Left lung (tissue), 4 donors: ENCODE measurements at regions not wholly inside any gene's neighbourhood (a gene's known extent, or its start where the extent isn't known, plus 50 kb on each side); places are given as distances from the start of the nearest gene placed in this dataset.

Source experiments
- ATAC-seq: fragments of 200-7000 bp; cut with Tn5 transposase; one replicate; pipeline ENCODE4 v1.9.1; 2020; ENCODE audit warnings: moderate library complexity
- DNase-seq, 4 donors: peaks; one replicate each; pipeline ENCODE4 v3.0.0-alpha.2; 2013 to 2020
- H3K27ac ChIP-seq, 2 donors: fragments of 200-600 bp; sonication (generic) in 1 of 2; one replicate each; pipeline versions ENCODE4 v1.5.0 to v1.8.0; 2020 to 2021
- H3K27me3 ChIP-seq, 2 donors: fragments of 200-600 bp; sonication (generic) in 1 of 2; one replicate each; pipeline versions ENCODE4 v1.5.0 to v1.8.0; 2020 to 2021
- H3K36me3 ChIP-seq, 2 donors: fragments of 200-600 bp; sonication (generic) in 1 of 2; one replicate each; pipeline versions ENCODE4 v1.5.0 to v1.8.0; 2020 to 2021
- H3K4me1 ChIP-seq, 2 donors: fragments of 200-600 bp; one replicate each; pipeline ENCODE4 v1.8.0; 2021
- H3K4me3 ChIP-seq, 2 donors: fragments of 200-600 bp; sonication (generic) in 1 of 2; one replicate each; pipeline versions ENCODE4 v1.5.0 to v1.8.0; 2020 to 2021; ENCODE audit warnings: mild to moderate bottlenecking in 1 of 2
- H3K9me3 ChIP-seq, 2 donors: fragments of 200-600 bp; sonication (generic) in 1 of 2; one replicate each; pipeline versions ENCODE4 v1.5.0 to v1.8.0; 2020 to 2021
- intact Hi-C, 2 donors: fragments of 100-400 bp; cut with DNase I; formaldehyde crosslinking; loops; one replicate each; pipeline versions ENCODE4 v1.11.2 to v1.14.2; 2022
- TF ChIP-seq, protein P1 (sequence below), 2 donors: fragments of 200-600 bp; sonication (generic) in 1 of 2; IDR thresholded peaks; one replicate each; pipeline versions ENCODE4 v1.5.0 to v1.8.0; 2021; ENCODE audit warnings: antibody characterized with exemption in 2 of 2
- donor health status: DM: no; HTN: yes; CAD: no.
- donor health status: DM: no; HTN: no; CAD: no.

DNA sequence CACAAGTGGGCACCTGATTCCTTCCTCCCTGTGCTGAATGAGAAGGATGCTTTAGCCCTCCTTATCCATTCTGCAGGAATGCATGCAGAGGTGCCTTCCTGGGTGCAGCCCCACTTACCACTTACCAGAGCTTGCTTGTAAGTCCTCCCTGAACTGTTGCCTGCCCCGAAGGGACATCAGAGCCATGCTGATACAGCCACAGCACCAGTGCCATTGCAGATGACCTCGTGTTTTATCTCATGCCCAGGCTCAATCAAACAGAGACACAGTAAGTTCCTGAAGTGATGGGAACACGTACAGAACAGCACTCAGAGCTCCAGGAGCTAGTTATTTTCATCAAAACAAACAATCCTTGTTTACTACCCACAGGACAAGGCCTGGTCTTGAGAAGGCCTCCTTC is 81.9 kb downstream of the ATP1A1 start:
- no peak for DNase-seq
- ATAC-seq, result no peak
- intact Hi-C loops, result no loop called here

DNA sequence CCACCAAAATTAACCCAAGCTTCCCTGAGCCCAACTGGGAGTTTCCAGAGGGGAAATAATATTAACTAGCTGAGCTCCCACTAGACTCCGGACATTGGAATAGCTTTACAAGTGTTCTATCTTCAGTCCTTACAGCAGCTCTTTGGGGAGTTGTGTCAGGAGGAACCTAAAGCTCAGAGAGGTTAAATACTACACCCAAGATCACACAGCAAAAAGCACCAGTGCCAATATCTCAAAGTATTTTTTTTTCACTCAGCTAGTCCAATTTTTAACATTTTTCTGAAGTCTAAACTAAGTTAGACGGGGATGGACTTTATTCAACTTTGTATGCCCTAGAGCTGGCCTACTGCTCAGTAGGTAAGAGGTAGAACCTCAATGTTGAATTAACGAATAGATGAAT is 82.5 kb downstream of the ATP1A1 start:
- no peak overlapping the region for H3K4me3 ChIP-seq
- intact Hi-C loops, result no loop called here

More for the DNA sequence above, 81.9 kb downstream of the ATP1A1 start:
- TF ChIP-seq, protein P1, sequence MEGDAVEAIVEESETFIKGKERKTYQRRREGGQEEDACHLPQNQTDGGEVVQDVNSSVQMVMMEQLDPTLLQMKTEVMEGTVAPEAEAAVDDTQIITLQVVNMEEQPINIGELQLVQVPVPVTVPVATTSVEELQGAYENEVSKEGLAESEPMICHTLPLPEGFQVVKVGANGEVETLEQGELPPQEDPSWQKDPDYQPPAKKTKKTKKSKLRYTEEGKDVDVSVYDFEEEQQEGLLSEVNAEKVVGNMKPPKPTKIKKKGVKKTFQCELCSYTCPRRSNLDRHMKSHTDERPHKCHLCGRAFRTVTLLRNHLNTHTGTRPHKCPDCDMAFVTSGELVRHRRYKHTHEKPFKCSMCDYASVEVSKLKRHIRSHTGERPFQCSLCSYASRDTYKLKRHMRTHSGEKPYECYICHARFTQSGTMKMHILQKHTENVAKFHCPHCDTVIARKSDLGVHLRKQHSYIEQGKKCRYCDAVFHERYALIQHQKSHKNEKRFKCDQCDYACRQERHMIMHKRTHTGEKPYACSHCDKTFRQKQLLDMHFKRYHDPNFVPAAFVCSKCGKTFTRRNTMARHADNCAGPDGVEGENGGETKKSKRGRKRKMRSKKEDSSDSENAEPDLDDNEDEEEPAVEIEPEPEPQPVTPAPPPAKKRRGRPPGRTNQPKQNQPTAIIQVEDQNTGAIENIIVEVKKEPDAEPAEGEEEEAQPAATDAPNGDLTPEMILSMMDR (IDR thresholded peaks at IDR 0.05), result no peak
- no peaks in the 10 kb centered on the region for H3K36me3 ChIP-seq
- H3K27ac ChIP-seq, result no peak overlapping the region
- no peak overlapping the region for H3K4me3 ChIP-seq
- no peaks in the 10 kb centered on the region for H3K9me3 ChIP-seq
- H3K27me3 ChIP-seq, result no peaks in the 10 kb centered on the region
- no peaks in the 10 kb centered on the region for H3K4me1 ChIP-seq

DNA sequence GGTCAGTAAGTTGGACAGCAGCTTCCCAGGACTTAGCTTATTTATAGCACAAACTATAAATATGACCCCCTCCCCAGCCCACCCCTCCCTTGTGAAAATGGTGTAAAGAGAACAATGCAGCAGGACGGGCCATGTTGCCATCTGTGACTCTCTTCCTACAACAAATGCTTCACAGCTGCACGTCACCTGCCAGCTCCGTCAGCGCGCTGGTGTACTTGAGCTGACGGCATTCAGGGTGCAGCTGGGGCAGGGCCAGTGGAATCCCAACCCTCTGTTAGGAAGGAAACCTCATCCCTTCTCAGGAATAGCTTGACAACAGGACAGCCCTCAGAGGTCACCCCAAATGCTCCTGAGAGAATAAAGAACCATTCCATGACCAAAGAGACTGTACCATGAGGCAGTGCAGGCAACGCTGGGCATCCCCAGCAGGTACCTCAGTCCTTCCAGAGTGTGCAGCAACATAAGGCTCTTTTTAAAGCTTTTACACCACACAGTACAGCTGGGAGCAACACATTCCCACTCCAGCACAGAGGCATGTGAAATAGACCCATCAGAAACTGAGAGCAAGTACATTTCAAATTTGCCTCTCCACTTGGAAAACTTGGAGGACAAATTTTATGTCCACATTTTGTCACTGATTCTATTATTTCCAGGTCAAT is 85.0 kb downstream of the ATP1A1 start:
- ATAC-seq, result no peak

More for the DNA sequence above, 82.5 kb downstream of the ATP1A1 start:
- DNase-seq (no peak), ATAC-seq (no peak)
- Histone ChIP-seq H3K9me3 (no peaks in the 10 kb centered on the region), H3K4me1 (no peaks in the 10 kb centered on the region), H3K27ac (no peak overlapping the region), H3K36me3 (no peaks in the 10 kb centered on the region), H3K27me3 (no peaks in the 10 kb centered on the region)
- TF ChIP-seq, protein P1 (IDR thresholded peaks at IDR 0.05), result no peak

DNA sequence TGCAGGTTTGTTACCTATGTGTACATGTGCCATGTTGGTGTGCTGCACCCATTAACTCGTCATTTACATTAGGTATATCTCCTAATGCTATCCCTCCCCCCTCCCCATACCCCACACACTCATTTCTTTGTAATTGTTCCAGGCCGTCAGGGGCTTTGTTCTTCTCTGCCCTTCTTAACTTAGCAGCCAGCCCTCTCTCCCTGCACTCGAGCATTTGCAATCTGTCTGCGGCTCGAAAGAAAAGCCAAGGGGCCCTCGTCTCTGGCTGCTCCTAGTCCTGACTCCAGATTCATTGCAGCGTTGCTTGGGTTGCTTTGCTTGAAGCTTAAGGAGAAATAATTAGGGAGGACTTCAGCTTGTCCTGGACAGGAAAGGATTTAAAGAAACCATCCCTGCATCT is 85.7 kb downstream of the ATP1A1 start:
- ATAC-seq (no peak), DNase-seq (no peak)
- H3K9me3 ChIP-seq, result no peaks in the 10 kb centered on the region
- TF ChIP-seq, protein P1 (IDR thresholded peaks at IDR 0.05), result no peak
- H3K4me1 ChIP-seq, result no peaks in the 10 kb centered on the region
- intact Hi-C loops, result no loop called here
- H3K27ac ChIP-seq, result no peak overlapping the region
- H3K36me3 ChIP-seq, result no peaks in the 10 kb centered on the region
- no peak overlapping the region for H3K4me3 ChIP-seq
- H3K27me3 ChIP-seq, result no peaks in the 10 kb centered on the region

More for the DNA sequence above, 85.0 kb downstream of the ATP1A1 start:
- TF ChIP-seq, protein P1 (IDR thresholded peaks at IDR 0.05), result no peak
- Histone ChIP-seq H3K4me3 (no peak overlapping the region), H3K9me3 (no peaks in the 10 kb centered on the region), H3K27ac (no peak overlapping the region), H3K27me3 (no peaks in the 10 kb centered on the region), H3K36me3 (no peaks in the 10 kb centered on the region), H3K4me1 (no peaks in the 10 kb centered on the region)
- intact Hi-C loops, result no loop called here
- DNase-seq, result peak in 1 of 4 donors; percentile 36

DNA sequence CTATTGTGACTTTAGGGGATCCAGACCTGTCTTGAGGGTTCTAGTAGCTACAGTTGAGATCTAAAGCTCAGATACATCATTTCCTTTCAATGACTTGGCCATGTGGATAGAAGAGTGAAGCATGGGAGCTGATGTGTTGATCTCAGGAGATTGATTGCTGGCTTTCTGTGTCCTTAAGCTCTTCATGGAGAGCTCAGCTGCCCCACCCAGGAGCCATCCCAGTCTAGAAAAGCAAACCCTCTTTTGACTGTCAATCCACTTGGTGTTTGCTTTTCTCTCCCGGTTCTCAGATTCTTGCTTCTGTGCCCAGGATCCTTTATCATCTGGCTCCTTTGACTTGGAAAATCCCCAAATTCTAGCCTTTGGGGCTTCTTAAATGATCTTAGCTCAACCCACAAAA is 87.2 kb downstream of the ATP1A1 start:
- Histone ChIP-seq H3K27me3 (no peaks in the 10 kb centered on the region), H3K4me1 (no peaks in the 10 kb centered on the region), H3K27ac (no peak overlapping the region), H3K36me3 (no peaks in the 10 kb centered on the region), H3K4me3 (no peak overlapping the region), H3K9me3 (no peaks in the 10 kb centered on the region)
- TF ChIP-seq, protein P1 (IDR thresholded peaks at IDR 0.05), result no peak
- no peak for DNase-seq
- no peak for ATAC-seq
- intact Hi-C loops, result no loop called here
